ENCODE measurements at regions not wholly inside any gene's neighbourhood (a gene's known extent, or its start where the extent isn't known, plus 50 kb on each side); places are given as distances from the start of the nearest gene placed in this dataset.

DNA sequence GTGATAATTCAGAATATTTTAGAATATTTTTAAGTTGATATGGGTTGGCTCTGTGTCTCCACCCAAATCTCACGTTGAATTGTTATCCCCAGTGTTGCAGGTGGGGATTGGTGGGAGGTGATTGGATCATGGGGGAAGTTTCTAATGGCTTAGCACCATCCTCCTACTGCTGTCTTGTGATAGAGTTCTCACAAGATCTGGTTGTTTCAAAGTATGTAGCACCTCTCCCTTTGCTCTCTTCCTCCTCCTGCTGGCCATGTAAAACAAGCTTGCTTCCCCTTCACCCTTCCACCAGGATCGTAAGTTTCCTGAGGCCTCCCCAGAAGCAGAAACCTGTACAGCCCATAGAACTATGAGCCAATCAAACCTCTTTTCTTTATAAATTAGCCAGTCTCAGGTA is 214.6 kb upstream of the C9orf72 start:
- dilution Hi-C loops (cut with MboI; ENCODE audit: extremely low pct_ligation_motif_present, low sequenced_read_pairs) (no loop called here), intact Hi-C loops (cut with micrococcal nuclease) (no loop called here)
- no peaks in the 10 kb centered on the region for H3K4me1 ChIP-seq (ENCODE audit: control insufficient read depth, extremely low read depth, insufficient read depth, low read length)
- FAIRE-seq (no peak), DNase-seq (ENCODE audit: low read depth, low spot score) (no peak)
- H3K27ac ChIP-seq (ENCODE audit: insufficient read depth, low read depth, low read length) = no peak overlapping the region
- TF ChIP-seq, protein P1, sequence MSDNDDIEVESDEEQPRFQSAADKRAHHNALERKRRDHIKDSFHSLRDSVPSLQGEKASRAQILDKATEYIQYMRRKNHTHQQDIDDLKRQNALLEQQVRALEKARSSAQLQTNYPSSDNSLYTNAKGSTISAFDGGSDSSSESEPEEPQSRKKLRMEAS (IDR thresholded peaks at IDR 0.05; ENCODE audit: insufficient read depth, insufficient read length) = no peak
- TF ChIP-seq, protein P2, sequence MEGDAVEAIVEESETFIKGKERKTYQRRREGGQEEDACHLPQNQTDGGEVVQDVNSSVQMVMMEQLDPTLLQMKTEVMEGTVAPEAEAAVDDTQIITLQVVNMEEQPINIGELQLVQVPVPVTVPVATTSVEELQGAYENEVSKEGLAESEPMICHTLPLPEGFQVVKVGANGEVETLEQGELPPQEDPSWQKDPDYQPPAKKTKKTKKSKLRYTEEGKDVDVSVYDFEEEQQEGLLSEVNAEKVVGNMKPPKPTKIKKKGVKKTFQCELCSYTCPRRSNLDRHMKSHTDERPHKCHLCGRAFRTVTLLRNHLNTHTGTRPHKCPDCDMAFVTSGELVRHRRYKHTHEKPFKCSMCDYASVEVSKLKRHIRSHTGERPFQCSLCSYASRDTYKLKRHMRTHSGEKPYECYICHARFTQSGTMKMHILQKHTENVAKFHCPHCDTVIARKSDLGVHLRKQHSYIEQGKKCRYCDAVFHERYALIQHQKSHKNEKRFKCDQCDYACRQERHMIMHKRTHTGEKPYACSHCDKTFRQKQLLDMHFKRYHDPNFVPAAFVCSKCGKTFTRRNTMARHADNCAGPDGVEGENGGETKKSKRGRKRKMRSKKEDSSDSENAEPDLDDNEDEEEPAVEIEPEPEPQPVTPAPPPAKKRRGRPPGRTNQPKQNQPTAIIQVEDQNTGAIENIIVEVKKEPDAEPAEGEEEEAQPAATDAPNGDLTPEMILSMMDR (IDR thresholded peaks at IDR 0.05; ENCODE audit: extremely low read depth in 1 of 2, insufficient read depth in 1 of 2, low read depth in 1 of 2, low read length in 2 of 2) = no peak
- TF ChIP-seq POLR2A (IDR thresholded peaks at IDR 0.05; ENCODE audit: low read depth, low read length) = no peak
- TF ChIP-seq JUN (IDR thresholded peaks at IDR 0.05; ENCODE audit: borderline replicate concordance, insufficient read depth, insufficient read length, low read depth) = no peak
- no peak for TF ChIP-seq FOS (IDR thresholded peaks at IDR 0.05; ENCODE audit: borderline replicate concordance, insufficient read depth, low read length)
- TF ChIP-seq POLR2AphosphoS5 (IDR thresholded peaks at IDR 0.05; ENCODE audit: insufficient read depth, low read depth, low read length) = no peak
- no peak for TF ChIP-seq MYC (IDR thresholded peaks at IDR 0.05; ENCODE audit: low read depth, low read length)
- TF ChIP-seq EZH2 (IDR thresholded peaks at IDR 0.05; ENCODE audit: borderline replicate concordance, low read depth, low read length, severe bottlenecking) = no peak
- no peak for TF ChIP-seq GATA2 (IDR thresholded peaks at IDR 0.05; ENCODE audit: insufficient read depth, insufficient read length, low read depth, low read length)
- no peak overlapping the region for H3K9ac ChIP-seq (replicated peaks; ENCODE audit: extremely low read depth, insufficient read depth, low read length)
- ChIA-PET POLR2A (no interaction called here), CTCF (no interaction called here)
- no peaks in the 10 kb centered on the region for H3K36me3 ChIP-seq (ENCODE audit: control insufficient read depth in 2 of 2, extremely low read depth in 1 of 2, insufficient read depth in 2 of 2, low read length in 2 of 2)
- no peak overlapping the region for H3K4me2 ChIP-seq (ENCODE audit: insufficient read depth, low read length)
- no peak overlapping the region for H2AFZ ChIP-seq (ENCODE audit: low read depth, low read length)
- H3K79me2 ChIP-seq (ENCODE audit: control insufficient read depth, insufficient read depth, low read length) = no peaks in the 10 kb centered on the region
- no peaks in the 10 kb centered on the region for H4K20me1 ChIP-seq (replicated peaks; ENCODE audit: control insufficient read depth, extremely low read depth, insufficient read depth, low read length)
- no peaks in the 10 kb centered on the region for H3K9me3 ChIP-seq (replicated peaks; ENCODE audit: control insufficient read depth, insufficient read depth, low read length)
- H3K4me3 ChIP-seq (replicated peaks in 1 of 3; ENCODE audit: insufficient read depth in 1 of 3, low read depth in 1 of 3, low read length in 3 of 3) = no peak overlapping the region
- H3K9me1 ChIP-seq (replicated peaks; ENCODE audit: control insufficient read depth, extremely low read depth, insufficient read depth, low read length) = no peaks in the 10 kb centered on the region
- BruUV-seq (replicated peaks) = no TSS peak
- H3K27me3 ChIP-seq (ENCODE audit: control insufficient read depth in 2 of 2, insufficient read depth in 2 of 2, low read length in 2 of 2) = no peaks in the 10 kb centered on the region
